ENCODE measurements at regions not wholly inside any gene's neighbourhood (a gene's known extent, or its start where the extent isn't known, plus 50 kb on each side); places are given as distances from the start of the nearest gene placed in this dataset.

DNA sequence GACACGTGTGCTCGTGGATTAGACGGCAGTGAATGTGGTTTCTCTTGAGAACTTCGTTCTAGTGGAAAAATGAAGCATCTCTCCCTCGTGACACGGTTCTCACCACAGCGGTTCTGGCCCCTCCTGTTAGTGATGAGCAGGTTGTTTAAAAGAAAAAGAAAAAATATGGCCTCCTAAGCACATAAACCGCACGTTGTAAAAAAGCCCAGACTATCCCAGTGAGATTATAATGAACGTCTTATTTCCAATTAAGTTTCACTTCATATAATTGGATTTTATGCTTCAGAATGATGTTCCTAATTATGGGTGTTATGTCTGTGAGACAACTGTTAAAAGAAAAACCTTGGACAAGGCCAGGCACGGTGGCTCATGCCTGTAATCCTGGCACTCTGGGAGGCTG, 74.5 kb upstream of the FRMD1 start:
- H3K27me3 ChIP-seq (replicated peaks) = peaks cover 4% of the 10 kb centered on the region; the same call in 1 of the 2 replicates
- no peak overlapping the region for H3K4me3 ChIP-seq
- no peaks in the 10 kb centered on the region for H3K4me1 ChIP-seq (replicated peaks)
- H3K36me3 ChIP-seq = no peaks in the 10 kb centered on the region
- no peak for DNase-seq (ENCODE audit: low read depth in 1 of 2, low spot score in 2 of 2)
- no peak overlapping the region for H3K27ac ChIP-seq
- no peaks in the 10 kb centered on the region for H3K9me3 ChIP-seq (replicated peaks)

DNA sequence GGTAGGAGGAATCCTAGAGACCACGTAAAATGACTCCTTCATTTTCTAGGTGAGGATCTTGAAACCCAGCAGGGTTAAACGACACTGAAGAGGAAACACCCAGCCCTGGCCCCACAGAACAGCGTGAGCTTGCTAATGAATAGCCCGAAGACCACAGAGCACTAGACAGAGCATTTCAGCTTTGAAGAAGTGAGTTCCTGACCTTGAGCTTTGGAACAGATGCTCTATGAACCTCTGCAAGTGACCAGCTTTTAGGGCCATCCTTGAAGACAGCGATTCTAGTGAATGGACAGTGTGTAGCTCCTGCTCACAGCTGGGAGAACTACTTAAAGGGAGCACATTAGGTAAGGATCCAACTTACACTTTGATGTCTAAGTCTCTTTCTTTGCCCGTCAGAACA, 74.0 kb upstream of the FRMD1 start:
- no peak for DNase-seq (ENCODE audit: low read depth in 1 of 2, low spot score in 2 of 2)
- no peak overlapping the region for H3K4me3 ChIP-seq
- H3K27me3 ChIP-seq (replicated peaks) = peaks cover 5% of the 10 kb centered on the region; the same call in 1 of the 2 replicates

DNA sequence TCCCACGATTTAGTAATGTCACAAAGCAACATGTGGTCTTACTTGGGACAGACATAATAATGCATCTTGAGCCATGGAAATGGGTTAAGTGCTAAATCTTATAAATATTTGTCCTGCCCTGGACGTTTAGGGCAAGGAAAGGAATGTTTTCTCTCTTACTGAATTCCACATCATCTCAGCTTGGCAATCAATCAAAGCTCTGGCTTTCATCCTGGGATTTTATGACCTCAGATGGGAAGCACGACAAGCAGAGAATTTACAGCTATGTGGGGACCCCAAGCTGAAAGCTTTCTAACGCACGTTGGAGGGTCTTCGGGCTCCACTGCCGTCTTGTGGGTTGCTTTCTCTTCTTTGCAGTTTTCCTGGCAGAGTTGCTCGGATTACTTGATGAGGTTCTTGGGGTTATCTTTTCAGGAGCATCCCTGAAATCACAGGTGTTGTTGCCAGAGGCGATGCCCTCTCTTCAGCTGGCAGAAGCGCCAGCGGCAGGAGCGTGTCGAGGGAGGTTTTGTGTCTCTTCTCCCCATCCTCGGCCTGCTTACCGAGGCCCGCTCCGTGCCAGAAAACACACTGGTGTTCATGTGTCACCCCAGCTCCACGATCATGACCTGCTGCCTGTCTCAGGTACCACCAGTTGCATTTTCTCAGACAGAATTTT, 73.4 kb upstream of the FRMD1 start:
- H3K9me3 ChIP-seq (replicated peaks) = no peaks in the 10 kb centered on the region
- H3K4me1 ChIP-seq (replicated peaks) = no peaks in the 10 kb centered on the region
- no peaks in the 10 kb centered on the region for H3K36me3 ChIP-seq
- H3K27ac ChIP-seq = no peak overlapping the region
- peaks cover 8% of the 10 kb centered on the region; the same call in 1 of the 2 replicates for H3K27me3 ChIP-seq (replicated peaks)
- DNase-seq (ENCODE audit: low read depth in 1 of 2, low spot score in 2 of 2) = no peak
- H3K4me3 ChIP-seq = no peak overlapping the region

More for the DNA sequence above, 74.0 kb upstream of the FRMD1 start:
- H3K27ac ChIP-seq = no peak overlapping the region
- no peaks in the 10 kb centered on the region for H3K36me3 ChIP-seq
- H3K9me3 ChIP-seq (replicated peaks) = no peaks in the 10 kb centered on the region
- no peaks in the 10 kb centered on the region for H3K4me1 ChIP-seq (replicated peaks)

DNA sequence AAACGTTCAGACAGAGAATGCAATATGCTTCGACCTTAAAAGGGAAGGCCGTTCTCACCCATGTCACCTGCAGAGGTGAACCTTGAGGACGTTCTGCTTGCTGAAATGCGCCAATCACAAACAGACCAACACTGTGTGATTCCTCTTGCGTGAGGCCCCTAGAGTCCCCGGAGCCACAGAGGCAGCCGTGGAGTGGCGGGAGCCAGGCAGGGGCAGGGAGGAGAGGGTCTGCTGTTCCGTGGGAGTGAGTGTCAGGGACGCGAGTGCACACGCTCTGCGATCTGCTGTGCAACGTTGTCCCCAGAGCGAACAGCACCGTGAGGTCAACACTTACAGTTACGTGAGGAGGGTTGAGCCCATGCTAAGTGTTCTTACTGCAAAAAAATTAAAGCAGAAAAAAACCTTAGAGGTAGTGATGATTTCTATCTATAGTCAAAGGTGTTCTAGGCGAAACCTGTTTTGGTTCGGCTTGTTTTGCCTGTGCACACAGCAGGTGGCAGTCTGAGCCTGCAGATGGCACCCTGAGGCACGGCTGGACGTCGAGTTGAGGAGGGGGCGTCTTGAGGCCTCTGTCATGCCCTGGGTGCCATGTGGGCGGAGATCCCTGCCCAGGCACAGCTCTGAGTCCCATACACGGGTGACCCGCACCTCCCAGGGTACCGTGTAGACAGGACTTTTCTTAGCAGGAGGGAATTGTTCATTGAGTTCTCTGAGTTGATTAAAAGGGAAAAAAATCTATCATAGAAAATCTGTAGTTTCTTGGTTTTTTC, 71.7 kb upstream of the FRMD1 start:
- Histone ChIP-seq H3K27me3 (replicated peaks) (peaks cover 8% of the 10 kb centered on the region; the same call in 1 of the 2 replicates), H3K27ac (no peak overlapping the region), H3K9me3 (replicated peaks) (no peaks in the 10 kb centered on the region), H3K4me3 (no peak overlapping the region), H3K4me1 (replicated peaks) (no peaks in the 10 kb centered on the region), H3K36me3 (no peaks in the 10 kb centered on the region)
- DNase-seq (ENCODE audit: low read depth in 1 of 2, low spot score in 2 of 2) = peak in 1 of 2 experiments; percentile 28

DNA sequence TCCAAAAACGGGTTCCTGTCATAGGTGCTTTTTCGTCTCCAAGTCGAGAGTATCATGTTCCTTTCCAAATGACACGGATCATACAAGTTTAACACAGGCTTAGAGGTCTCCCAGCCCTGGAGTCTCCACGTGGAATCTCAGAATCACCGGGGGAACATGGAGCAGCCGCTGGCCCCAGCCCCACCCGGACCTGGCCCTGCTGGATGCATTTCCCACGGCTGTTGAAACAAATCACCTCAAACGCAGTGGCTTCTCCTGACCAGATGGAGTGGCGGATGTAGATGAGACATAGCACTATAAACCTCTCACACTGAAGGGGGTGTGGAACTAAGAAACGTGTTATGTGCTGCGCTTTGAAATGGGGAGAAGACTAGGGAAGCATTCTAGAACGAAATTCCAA, 70.0 kb upstream of the FRMD1 start:
- no peaks in the 10 kb centered on the region for H3K4me1 ChIP-seq (replicated peaks)
- DNase-seq (ENCODE audit: low read depth in 1 of 2, low spot score in 2 of 2) = peak in 1 of 2 experiments; percentile 12
- no peak overlapping the region for H3K27ac ChIP-seq
- peaks cover 8% of the 10 kb centered on the region for H3K27me3 ChIP-seq (replicated peaks)
- H3K36me3 ChIP-seq = no peaks in the 10 kb centered on the region
- H3K9me3 ChIP-seq (replicated peaks) = no peaks in the 10 kb centered on the region
- H3K4me3 ChIP-seq = no peak overlapping the region

DNA sequence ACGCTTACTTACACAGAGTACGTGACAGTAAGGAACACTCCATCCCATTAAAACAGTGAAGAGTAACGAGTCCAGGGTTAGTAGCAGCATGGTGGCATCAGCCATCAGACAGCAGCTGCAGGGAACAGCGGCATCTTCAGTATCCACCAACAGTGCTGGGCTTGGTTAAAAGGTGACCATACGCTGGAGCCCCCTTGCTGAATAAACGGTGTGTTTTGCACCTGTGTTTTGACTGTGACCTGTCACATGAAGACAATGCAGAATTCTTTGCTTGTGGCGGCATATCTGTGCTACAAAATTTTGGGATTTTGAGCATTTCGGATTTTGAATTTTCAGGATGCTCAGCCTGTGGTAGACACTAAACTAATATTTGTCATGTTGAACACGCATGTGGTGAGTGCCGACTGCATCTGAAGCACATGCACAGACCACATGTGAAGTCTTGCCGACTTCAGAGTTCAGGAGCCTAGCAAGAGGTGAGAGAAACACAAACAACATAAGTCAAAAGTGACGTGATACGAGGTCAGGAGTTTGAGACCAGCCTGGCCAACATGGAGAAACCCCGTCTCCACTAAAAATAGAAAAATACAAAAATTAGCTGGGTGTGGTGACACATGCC, 69.3 kb upstream of the FRMD1 start:
- DNase-seq (ENCODE audit: low read depth in 1 of 2, low spot score in 2 of 2) = no peak
- Histone ChIP-seq H3K36me3 (no peaks in the 10 kb centered on the region), H3K4me1 (replicated peaks) (no peaks in the 10 kb centered on the region), H3K4me3 (no peak overlapping the region), H3K27me3 (replicated peaks) (peaks cover 10% of the 10 kb centered on the region), H3K9me3 (replicated peaks) (no peaks in the 10 kb centered on the region), H3K27ac (no peak overlapping the region)

DNA sequence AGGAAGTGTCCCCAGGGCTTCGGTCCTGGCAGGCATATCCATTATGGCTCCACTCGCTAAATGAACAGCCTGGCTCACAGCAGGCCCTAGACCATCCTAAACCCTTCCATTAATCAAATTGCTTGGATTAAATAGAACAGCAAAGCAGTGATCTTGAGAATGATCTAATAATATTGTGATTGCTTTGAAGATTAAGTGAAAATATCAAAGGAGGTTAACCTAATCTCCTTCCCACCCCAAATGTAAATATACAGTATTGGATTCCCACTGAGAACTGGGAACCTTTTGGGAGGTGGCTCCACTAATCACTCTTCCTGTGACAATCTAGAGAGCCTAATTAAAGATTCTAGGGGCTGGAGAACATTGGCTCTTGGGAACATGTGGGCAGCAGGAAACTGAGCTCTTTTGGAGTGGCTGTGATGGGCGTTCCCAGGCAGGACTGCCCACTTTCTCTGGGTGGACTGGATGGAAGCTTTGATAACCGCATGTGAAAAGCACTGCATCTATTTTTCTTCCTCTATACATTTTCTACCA, 68.3 kb upstream of the FRMD1 start:
- DNase-seq (ENCODE audit: low read depth in 1 of 2, low spot score in 2 of 2) = peak in 1 of 2 experiments; percentile 2

DNA sequence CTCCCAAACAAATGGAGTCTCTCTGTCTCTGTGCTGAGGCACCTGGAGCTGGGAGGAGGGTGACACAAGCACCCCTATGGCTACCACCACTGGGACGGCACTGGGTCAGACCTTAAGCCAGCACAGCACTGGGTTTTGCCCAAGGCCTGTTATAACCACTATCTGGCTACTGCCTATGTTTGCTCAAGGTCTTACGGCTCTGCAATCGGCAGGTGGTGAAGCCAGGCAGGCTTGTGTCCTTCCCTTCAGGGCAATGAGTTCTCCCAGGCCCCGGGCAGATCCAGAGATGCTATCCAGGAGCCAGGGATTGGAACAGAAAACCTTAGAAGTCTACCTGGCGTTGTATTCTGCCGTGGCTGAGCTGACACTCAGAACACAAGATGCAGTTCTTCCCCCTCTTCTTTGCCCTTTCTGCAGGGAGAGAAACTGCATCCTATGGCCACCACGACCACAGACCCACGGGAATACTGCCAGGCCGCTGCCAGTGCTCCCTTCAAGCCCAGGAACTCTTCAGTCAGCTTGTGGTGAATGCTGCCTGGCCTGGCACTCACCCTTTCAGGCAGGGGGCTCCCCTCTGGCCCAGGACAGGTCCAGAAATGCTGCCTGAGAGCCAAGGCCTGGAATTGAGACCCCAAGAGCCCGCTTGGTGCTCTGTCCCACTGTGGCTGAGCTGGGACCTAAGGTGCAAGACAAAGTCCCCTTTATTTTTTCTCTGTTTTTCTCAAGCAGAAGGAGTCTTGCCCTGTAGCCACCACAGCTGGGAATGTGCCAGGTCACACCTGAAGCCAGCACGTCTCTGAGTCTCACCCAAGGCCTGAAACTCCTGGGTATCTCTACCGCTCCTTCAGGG, 67.0 kb upstream of the FRMD1 start:
- Histone ChIP-seq H3K36me3 (no peaks in the 10 kb centered on the region), H3K27me3 (replicated peaks) (peaks cover 18% of the 10 kb centered on the region), H3K4me1 (replicated peaks) (no peaks in the 10 kb centered on the region), H3K27ac (no peak overlapping the region), H3K9me3 (replicated peaks) (no peaks in the 10 kb centered on the region), H3K4me3 (no peak overlapping the region)
- peak in 1 of 2 experiments; percentile 35 for DNase-seq (ENCODE audit: low read depth in 1 of 2, low spot score in 2 of 2)

More for the DNA sequence above, 68.3 kb upstream of the FRMD1 start:
- peaks cover 11% of the 10 kb centered on the region for H3K27me3 ChIP-seq (replicated peaks)
- H3K27ac ChIP-seq = no peak overlapping the region
- H3K4me1 ChIP-seq (replicated peaks) = no peaks in the 10 kb centered on the region
- H3K36me3 ChIP-seq = no peaks in the 10 kb centered on the region
- H3K9me3 ChIP-seq (replicated peaks) = no peaks in the 10 kb centered on the region
- H3K4me3 ChIP-seq = no peak overlapping the region

DNA sequence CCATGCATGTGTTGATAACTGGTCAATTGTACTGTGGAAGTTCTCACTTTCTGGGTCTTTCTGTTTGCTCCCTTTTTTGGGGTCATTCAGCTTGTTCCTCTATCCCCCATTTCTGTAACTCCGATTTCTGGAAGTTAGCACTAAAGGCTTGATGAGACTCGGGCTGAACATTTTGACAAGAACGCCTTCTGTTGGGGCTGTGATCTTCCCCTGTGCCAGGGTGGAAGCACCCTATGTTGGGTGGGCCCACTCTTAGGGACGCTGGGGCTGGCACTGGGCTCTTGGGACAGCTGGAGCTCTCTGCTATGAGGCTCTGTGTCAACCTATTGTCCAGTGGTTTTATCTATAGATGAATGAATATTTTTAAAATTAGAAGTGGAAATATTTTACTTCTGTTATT, 60.1 kb upstream of the FRMD1 start:
- Histone ChIP-seq H3K9me3 (replicated peaks) (no peaks in the 10 kb centered on the region), H3K27ac (no peak overlapping the region), H3K4me1 (replicated peaks) (no peaks in the 10 kb centered on the region), H3K4me3 (no peak overlapping the region), H3K36me3 (no peaks in the 10 kb centered on the region), H3K27me3 (replicated peaks) (peaks cover 10% of the 10 kb centered on the region)
- DNase-seq (ENCODE audit: low read depth in 1 of 2, low spot score in 2 of 2) = peak in 1 of 2 experiments; percentile 23

DNA sequence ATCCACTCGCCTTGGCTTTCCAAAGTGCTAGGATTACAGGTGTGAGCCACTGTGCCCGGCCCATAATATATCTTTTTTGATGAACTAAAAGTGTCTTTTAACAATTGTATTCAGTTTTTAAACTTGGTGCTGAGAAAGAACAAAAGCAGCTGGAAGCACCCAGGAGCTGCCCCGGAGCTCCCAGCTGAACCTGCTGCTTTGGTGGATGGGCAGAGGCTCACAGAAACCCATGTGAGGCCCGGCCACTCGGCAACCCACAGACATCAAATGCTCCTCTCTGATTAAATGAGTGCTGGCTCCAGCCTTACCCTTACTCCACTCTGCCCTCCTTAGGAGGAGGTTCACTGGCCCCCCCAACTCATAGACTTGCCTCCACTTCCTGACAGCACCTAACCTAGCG, 59.4 kb upstream of the FRMD1 start:
- peak in 1 of 2 experiments; percentile 23 for DNase-seq (ENCODE audit: low read depth in 1 of 2, low spot score in 2 of 2)
- H3K9me3 ChIP-seq (replicated peaks) = no peaks in the 10 kb centered on the region
- peaks cover 9% of the 10 kb centered on the region for H3K27me3 ChIP-seq (replicated peaks)
- H3K4me1 ChIP-seq (replicated peaks) = no peaks in the 10 kb centered on the region
- no peak overlapping the region for H3K4me3 ChIP-seq
- H3K27ac ChIP-seq = no peak overlapping the region
- H3K36me3 ChIP-seq = no peaks in the 10 kb centered on the region

DNA sequence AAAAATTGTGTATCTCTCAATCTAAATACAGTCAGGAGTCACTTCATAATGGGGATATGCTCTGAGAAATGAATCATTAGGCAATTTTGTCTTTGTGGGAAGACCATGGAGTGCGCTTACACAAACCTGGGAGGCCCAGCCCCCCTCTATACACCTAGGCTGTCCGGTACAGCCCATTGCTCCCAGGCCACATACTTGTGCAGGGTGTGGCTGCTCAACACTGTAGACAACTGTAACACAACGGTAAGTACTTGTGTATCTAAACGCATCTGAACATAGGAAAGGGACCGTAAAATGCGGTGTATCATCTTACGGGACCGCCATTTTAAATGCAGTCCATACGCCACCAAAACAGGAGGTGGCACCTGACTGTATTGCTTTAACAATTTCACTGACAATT, 58.0 kb upstream of the FRMD1 start:
- DNase-seq (ENCODE audit: low read depth in 1 of 2, low spot score in 2 of 2) = no peak
- Histone ChIP-seq H3K36me3 (no peaks in the 10 kb centered on the region), H3K9me3 (replicated peaks) (no peaks in the 10 kb centered on the region), H3K27ac (no peak overlapping the region), H3K27me3 (replicated peaks) (peaks cover 9% of the 10 kb centered on the region), H3K4me3 (no peak overlapping the region), H3K4me1 (replicated peaks) (no peaks in the 10 kb centered on the region)

DNA sequence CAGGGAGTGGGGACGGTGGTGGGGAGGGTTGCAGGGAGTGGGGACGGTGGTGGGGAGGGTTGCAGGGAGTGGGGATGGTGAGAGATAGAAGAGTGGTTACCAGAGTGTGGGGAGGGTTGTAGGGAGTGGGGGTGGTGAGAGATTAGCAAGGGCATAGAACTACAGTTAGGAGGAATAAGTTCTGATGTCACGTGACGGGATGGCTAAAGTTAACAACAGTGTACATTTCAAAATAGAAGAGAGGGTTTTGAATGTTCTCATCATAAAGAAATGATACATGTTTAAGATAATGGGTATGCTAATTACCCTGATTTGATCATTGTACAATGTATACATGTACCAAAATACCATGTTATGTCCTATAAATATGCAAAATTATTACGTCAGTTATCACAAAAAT, 57.6 kb upstream of the FRMD1 start:
- Histone ChIP-seq H3K27ac (no peak overlapping the region), H3K9me3 (replicated peaks) (no peaks in the 10 kb centered on the region), H3K4me3 (no peak overlapping the region), H3K27me3 (replicated peaks) (peaks cover 4% of the 10 kb centered on the region), H3K4me1 (replicated peaks) (no peaks in the 10 kb centered on the region), H3K36me3 (no peaks in the 10 kb centered on the region)
- peak in 1 of 2 experiments; percentile 11 for DNase-seq (ENCODE audit: low read depth in 1 of 2, low spot score in 2 of 2)

DNA sequence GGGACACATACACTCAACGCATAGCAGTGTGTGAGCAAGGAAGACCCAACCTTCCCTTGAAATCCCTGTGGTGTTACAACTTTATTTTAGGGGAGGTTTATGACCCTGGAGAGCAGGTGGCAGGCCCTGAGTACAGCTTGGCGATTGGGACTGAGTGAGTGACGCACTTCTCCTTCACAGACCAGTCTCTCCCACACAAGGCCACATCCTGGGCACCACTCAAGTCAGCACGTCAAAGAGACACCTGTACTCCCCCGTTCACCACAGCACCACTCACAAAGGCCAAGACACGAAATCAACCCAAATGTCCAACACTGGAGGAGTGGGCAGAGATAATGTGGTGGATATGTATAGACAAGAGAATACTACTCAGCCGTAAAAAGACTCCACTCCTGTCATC, 57.0 kb upstream of the FRMD1 start:
- peak in 1 of 2 experiments; percentile 14 for DNase-seq (ENCODE audit: low read depth in 1 of 2, low spot score in 2 of 2)
- no peaks in the 10 kb centered on the region for H3K4me1 ChIP-seq (replicated peaks)
- no peak overlapping the region for H3K4me3 ChIP-seq
- H3K27ac ChIP-seq = no peak overlapping the region
- peaks cover 2% of the 10 kb centered on the region; the same call in 1 of the 2 replicates for H3K27me3 ChIP-seq (replicated peaks)
- H3K36me3 ChIP-seq = no peaks in the 10 kb centered on the region
- H3K9me3 ChIP-seq (replicated peaks) = no peaks in the 10 kb centered on the region
